NCI-H774 (cell line): ENCODE measurements at regions not wholly inside any gene's neighbourhood (a gene's known extent, or its start where the extent isn't known, plus 50 kb on each side); places are given as distances from the start of the nearest gene placed in this dataset.

Experiments used
- DNase-seq: peaks from one replicate; lab custom pipeline; 2025; lab: John Stamatoyannopoulos, UW

- no peak for DNase-seq
Observed at GRCh38 chr3:22225161-22225560, 474.2 kb upstream of the ZNF385D start.

GRCh38 chr3:22228705-22229104 is 477.7 kb upstream of the ZNF385D start:
- DNase-seq: no peak

- DNase-seq: no peak
Observed at GRCh38 chr3:22231061-22231460, 480.1 kb upstream of the ZNF385D start.

- no peak for DNase-seq
Observed at GRCh38 chr3:22236490-22237270, 485.7 kb upstream of the ZNF385D start.

- DNase-seq: no peak
Observed at GRCh38 chr3:22239011-22239410, 488.0 kb upstream of the ZNF385D start.

GRCh38 chr3:22241110-22241509 is 490.1 kb upstream of the ZNF385D start:
- DNase-seq: no peak

GRCh38 chr3:22244761-22245521 is 493.9 kb upstream of the ZNF385D start:
- DNase-seq: no peak

GRCh38 chr3:22245811-22246583 is 495.0 kb upstream of the ZNF385D start:
- no peak for DNase-seq

GRCh38 chr3:22249658-22250057 is 498.6 kb upstream of the ZNF385D start:
- no peak for DNase-seq

- DNase-seq: no peak
Observed at GRCh38 chr3:22257252-22257651, 506.2 kb upstream of the ZNF385D start.

- no peak for DNase-seq
Observed at GRCh38 chr3:22262386-22262785, 511.4 kb upstream of the ZNF385D start.

GRCh38 chr3:22263042-22263441 is 512.0 kb upstream of the ZNF385D start:
- no peak for DNase-seq

- no peak for DNase-seq
Observed at GRCh38 chr3:22265403-22265802, 514.4 kb upstream of the ZNF385D start.

- no peak for DNase-seq
Observed at GRCh38 chr3:22269831-22270230, 518.8 kb upstream of the ZNF385D start.

- DNase-seq: no peak
Observed at GRCh38 chr3:22276351-22276750, 525.3 kb upstream of the ZNF385D start.

- no peak for DNase-seq
Observed at GRCh38 chr3:22284559-22284958, 533.5 kb upstream of the ZNF385D start.

- DNase-seq: no peak
Observed at GRCh38 chr3:22288756-22289155, 537.7 kb upstream of the ZNF385D start.

- DNase-seq: no peak
Observed at GRCh38 chr3:22292681-22293080, 541.7 kb upstream of the ZNF385D start.

GRCh38 chr3:22296601-22297000 is 545.6 kb upstream of the ZNF385D start:
- no peak for DNase-seq

- no peak for DNase-seq
Observed at GRCh38 chr3:22297436-22297835, 546.4 kb upstream of the ZNF385D start.

- DNase-seq: no peak
Observed at GRCh38 chr3:22306454-22306853, 555.4 kb upstream of the ZNF385D start.

- no peak for DNase-seq
Observed at GRCh38 chr3:22308871-22309270, 557.9 kb upstream of the ZNF385D start.

- DNase-seq: no peak
Observed at GRCh38 chr3:22315925-22316324, 564.9 kb upstream of the ZNF385D start.
